ENCODE measurements at regions not wholly inside any gene's neighbourhood (a gene's known extent, or its start where the extent isn't known, plus 50 kb on each side); places are given as distances from the start of the nearest gene placed in this dataset.

DNA sequence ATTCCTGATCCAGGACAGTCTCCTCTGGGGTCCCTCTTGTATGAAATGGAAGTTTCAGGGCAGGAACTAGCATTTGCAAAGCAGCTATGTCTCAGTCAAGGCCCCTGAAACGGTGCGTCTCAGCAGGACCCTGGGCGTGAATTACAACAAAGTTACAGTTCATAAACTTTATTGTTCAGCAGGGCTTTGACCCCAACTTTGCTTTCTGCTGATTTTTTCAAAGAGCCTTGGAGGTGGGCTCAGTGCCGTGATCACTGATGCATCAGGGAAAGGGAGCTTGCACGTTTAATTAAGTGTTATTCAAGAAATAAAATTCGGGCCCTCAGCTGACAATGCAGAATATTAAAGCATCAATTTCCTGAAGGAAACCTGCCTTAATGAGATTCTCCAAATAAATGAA, 260.1 kb upstream of the C16orf82 start:
- no peak for ATAC-seq (ENCODE audit: insufficient number of reproducible peaks, low FRiP score, low read depth)

DNA sequence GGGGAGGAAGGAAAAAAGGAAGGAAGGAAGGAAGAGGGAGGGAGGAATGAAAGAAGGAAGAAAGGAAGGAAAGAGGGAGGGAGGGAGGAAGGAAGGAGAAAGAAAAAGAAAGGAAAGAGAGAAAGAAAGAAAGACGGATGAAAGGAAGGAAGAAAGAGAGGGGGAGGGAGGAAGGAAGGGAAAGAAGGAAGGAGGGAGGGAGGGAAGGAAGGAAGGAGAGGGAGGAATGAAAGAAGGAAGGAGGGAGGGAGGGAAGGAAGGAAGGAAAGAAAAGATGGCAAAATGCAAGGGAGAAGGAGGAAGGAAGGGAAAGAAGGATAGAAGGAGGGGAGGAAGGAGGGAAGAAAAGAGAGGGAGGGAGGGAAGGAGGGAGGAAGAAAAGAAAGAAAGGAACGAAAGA, 257.3 kb upstream of the C16orf82 start:
- Histone ChIP-seq H3K27ac (no peak overlapping the region), H3K27me3 (replicated peaks; ENCODE audit: insufficient read depth) (no peaks in the 10 kb centered on the region), H3K36me3 (no peaks in the 10 kb centered on the region), H3K4me3 (no peak overlapping the region), H3K4me1 (ENCODE audit: control insufficient read depth in 1 of 2, low read depth in 2 of 2) (no peaks in the 10 kb centered on the region), H3K9me3 (no peaks in the 10 kb centered on the region)
- ATAC-seq (ENCODE audit: insufficient number of reproducible peaks, low FRiP score, low read depth) (no peak), DNase-seq (ENCODE audit: low spot score) (no peak)
- TF ChIP-seq, protein P1, sequence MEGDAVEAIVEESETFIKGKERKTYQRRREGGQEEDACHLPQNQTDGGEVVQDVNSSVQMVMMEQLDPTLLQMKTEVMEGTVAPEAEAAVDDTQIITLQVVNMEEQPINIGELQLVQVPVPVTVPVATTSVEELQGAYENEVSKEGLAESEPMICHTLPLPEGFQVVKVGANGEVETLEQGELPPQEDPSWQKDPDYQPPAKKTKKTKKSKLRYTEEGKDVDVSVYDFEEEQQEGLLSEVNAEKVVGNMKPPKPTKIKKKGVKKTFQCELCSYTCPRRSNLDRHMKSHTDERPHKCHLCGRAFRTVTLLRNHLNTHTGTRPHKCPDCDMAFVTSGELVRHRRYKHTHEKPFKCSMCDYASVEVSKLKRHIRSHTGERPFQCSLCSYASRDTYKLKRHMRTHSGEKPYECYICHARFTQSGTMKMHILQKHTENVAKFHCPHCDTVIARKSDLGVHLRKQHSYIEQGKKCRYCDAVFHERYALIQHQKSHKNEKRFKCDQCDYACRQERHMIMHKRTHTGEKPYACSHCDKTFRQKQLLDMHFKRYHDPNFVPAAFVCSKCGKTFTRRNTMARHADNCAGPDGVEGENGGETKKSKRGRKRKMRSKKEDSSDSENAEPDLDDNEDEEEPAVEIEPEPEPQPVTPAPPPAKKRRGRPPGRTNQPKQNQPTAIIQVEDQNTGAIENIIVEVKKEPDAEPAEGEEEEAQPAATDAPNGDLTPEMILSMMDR (IDR thresholded peaks at IDR 0.05) = no peak

More for the DNA sequence above, 260.1 kb upstream of the C16orf82 start:
- TF ChIP-seq, protein P1 (IDR thresholded peaks at IDR 0.05) = no peak
- no peak overlapping the region for H3K4me3 ChIP-seq
- H3K27me3 ChIP-seq (replicated peaks; ENCODE audit: insufficient read depth) = no peaks in the 10 kb centered on the region
- no peak for DNase-seq (ENCODE audit: low spot score)
- no peaks in the 10 kb centered on the region for H3K36me3 ChIP-seq
- no peaks in the 10 kb centered on the region for H3K4me1 ChIP-seq (ENCODE audit: control insufficient read depth in 1 of 2, low read depth in 2 of 2)
- no peaks in the 10 kb centered on the region for H3K9me3 ChIP-seq
- H3K27ac ChIP-seq = no peak overlapping the region

DNA sequence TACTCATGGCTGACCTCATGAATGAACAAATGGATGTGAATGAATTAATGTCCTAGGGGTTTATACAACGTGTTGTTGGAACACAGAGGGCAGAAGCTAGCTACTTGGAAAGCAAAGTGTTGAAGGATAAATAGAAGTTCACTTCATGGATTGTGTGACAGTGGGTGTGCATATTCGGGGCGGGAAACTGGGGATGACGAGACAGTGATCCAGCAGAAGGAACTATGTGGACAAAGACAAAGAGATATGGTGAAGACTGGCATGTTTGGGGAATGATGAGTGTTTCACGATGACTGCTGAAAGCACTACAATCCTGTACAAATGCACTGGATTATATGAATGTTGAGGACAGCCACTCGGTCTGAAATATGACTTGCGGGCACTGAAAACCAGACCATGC, 250.5 kb upstream of the C16orf82 start:
- H3K36me3 ChIP-seq = no peaks in the 10 kb centered on the region

DNA sequence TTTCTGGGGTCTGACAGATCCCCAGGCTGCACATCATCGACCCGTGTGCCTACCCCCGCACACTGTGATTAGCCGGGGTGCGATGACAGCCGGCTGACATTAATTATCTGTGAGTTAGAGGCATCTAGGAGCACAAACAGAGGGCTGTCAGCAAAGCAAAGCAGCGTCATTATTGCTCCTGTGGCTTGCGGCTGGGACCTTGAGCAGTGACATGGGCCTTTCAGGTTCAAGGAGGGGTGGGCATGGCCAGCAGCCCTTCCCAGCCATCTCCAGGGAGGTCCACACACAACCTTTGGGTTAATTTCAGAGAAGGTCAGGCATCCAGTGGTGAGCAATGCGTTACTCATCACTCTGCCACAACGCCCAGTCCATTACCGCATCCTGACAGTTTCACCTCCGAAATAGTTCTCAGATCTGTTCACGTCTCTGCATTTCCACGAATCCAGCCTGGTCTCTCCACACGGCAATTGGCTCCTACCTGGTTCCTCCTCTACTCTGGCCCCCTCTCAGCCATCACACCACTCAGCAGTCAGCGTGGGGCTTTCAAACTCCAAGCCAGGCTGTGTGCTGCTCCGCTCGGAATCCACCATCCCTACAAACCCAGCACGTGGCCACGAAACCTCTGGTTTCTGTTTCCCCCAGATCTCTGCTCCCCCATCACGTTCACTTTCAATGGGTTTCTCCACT, 249.7 kb upstream of the C16orf82 start:
- H3K27me3 ChIP-seq (replicated peaks; ENCODE audit: insufficient read depth) = no peaks in the 10 kb centered on the region
- TF ChIP-seq, protein P1 (IDR thresholded peaks at IDR 0.05) = no peak
- no peak overlapping the region for H3K27ac ChIP-seq
- DNase-seq (ENCODE audit: low spot score) (no peak), ATAC-seq (ENCODE audit: insufficient number of reproducible peaks, low FRiP score, low read depth) (no peak)
- H3K4me1 ChIP-seq (ENCODE audit: control insufficient read depth in 1 of 2, low read depth in 2 of 2) = no peaks in the 10 kb centered on the region
- no peaks in the 10 kb centered on the region for H3K36me3 ChIP-seq
- no peaks in the 10 kb centered on the region for H3K9me3 ChIP-seq
- H3K4me3 ChIP-seq = no peak overlapping the region

More for the DNA sequence above, 250.5 kb upstream of the C16orf82 start:
- no peak overlapping the region for H3K4me3 ChIP-seq
- no peaks in the 10 kb centered on the region for H3K4me1 ChIP-seq (ENCODE audit: control insufficient read depth in 1 of 2, low read depth in 2 of 2)
- no peak overlapping the region for H3K27ac ChIP-seq
- DNase-seq (ENCODE audit: low spot score) (no peak), ATAC-seq (ENCODE audit: insufficient number of reproducible peaks, low FRiP score, low read depth) (no peak)
- H3K9me3 ChIP-seq = no peaks in the 10 kb centered on the region
- no peaks in the 10 kb centered on the region for H3K27me3 ChIP-seq (replicated peaks; ENCODE audit: insufficient read depth)
- TF ChIP-seq, protein P1 (IDR thresholded peaks at IDR 0.05) = no peak

DNA sequence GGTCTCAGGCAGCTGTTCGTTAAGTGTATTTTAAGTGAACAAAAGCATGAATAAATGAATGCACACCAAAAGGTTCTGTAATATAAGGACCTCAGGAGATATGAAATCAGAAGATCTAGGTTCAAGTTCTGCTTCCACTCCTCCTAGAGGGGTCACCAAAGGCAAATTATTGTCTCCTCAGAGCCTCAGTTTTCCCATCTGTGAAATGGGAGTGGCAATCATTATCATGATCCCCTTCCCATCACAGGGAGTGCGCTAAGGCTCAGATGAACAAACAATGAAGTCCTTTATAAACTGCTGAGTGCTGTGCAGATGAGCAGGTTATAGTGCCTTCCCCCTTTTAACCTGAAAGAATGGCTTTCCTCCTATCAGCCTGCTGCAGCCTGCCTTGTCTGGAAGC, 248.3 kb upstream of the C16orf82 start:
- Histone ChIP-seq H3K9me3 (no peaks in the 10 kb centered on the region), H3K36me3 (no peaks in the 10 kb centered on the region), H3K27ac (no peak overlapping the region), H3K27me3 (replicated peaks; ENCODE audit: insufficient read depth) (no peaks in the 10 kb centered on the region), H3K4me1 (ENCODE audit: control insufficient read depth in 1 of 2, low read depth in 2 of 2) (no peaks in the 10 kb centered on the region), H3K4me3 (no peak overlapping the region)
- DNase-seq (ENCODE audit: low spot score) = no peak
- no peak for ATAC-seq (ENCODE audit: insufficient number of reproducible peaks, low FRiP score, low read depth)
- TF ChIP-seq, protein P1 (IDR thresholded peaks at IDR 0.05) = no peak
